SKM-1 treated with dmso at 0.1 percent for 144 hours (cell line): ENCODE measurements at regions not wholly inside any gene's neighbourhood (a gene's known extent, or its start where the extent isn't known, plus 50 kb on each side); places are given as distances from the start of the nearest gene placed in this dataset.

Source experiments
- DNase-seq: peaks from one replicate; lab custom pipeline; 2025; ENCODE audit not compliant: unreplicated experiment; lab: John Stamatoyannopoulos, UW

- DNase-seq: no peak
These were observed 84.7 kb upstream of the PTER start for GRCh38 chr10:16352146-16352545.

GRCh38 chr10:16360001-16360400 lies 76.8 kb upstream of the PTER start:
- DNase-seq: no peak

DNA sequence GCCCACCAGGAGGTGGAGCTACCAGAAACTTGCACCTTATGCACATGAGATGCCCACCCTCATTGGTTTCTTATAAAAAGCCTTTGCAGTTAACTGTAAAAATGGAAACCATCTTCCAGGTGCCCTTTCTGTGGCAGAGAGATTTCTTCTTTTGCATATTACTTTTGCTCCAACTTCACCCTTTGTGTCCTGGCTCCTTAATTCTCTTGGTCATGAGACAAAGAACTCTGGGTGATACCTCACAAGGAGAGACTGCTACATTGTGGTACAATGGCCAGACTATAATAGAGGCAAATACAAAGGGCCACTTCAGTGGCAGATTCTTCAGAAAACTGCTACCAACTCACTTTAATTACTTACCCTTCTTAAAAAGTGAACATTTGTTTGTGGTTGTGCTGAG lies 76.4 kb upstream of the PTER start:
- DNase-seq: no peak

DNA sequence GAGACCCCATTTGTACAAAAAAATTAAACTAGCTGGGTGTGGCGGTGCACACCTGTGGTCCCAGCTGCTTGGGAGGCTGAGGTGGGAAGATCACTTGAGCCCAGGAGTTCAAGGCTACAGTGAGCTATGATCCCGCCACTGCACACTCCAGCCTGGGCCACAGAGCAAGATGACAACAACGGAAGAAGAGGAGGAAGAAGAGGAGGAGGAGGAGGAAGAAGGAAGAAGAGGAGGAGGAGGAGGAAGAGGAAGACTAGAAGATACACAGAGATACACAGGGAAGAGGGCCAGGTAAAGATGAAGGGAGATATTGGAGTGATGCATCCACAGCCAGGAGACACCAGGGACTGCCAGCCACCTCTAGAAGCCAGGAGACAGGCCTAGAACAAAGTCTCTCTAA lies 75.7 kb upstream of the PTER start:
- no peak for DNase-seq

GRCh38 chr10:16363741-16364140 lies 73.1 kb upstream of the PTER start:
- no peak for DNase-seq

DNA sequence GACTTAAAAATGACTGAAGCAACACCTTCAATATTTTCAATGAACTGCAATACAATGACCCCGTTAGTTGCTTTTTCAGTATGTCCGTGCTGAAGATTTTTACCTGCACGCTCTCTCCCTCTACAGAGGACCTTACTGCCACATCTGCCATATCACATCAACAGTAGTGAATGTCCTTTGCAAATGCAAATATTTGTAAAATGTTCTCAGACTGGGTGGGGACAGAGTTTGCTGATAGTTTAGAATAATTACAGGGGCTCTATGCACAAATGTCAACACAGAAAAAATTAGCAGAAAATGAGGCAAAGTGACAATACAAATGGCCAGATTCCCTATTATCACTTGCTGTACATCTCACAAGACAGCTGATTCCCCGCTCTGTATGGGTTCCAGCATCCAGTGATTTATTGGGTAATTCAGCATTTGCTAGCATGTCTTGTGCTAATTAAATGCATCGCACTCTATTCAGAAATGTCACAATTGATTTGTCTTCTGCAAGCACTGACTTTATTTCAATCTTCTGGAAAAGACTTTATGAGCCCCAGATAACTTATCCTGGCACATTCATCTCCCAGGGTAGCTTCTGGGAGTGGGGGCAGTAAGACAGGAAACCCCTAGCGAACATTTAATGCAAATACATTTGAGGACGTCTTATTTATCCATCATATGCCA lies 69.1 kb upstream of the PTER start:
- no peak for DNase-seq

DNA sequence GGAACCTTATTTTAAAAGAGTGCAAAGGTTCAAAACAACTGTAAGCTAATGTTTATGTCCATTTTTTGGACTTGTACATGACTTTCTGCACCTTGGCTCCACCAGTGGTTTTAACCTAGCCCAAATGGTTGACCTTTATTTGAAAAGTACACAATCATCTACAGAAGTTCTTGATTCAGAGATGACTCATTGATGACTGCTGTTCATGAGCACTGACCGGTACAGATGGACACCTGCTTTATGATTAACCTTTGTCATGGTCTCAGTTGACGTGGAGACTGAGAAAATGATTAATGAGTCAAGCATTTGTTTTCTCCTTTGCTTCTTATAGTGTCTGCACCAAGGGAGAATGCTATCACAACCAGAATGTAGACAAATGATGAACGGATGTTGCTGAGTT lies 55.7 kb upstream of the PTER start:
- DNase-seq: no peak

DNA sequence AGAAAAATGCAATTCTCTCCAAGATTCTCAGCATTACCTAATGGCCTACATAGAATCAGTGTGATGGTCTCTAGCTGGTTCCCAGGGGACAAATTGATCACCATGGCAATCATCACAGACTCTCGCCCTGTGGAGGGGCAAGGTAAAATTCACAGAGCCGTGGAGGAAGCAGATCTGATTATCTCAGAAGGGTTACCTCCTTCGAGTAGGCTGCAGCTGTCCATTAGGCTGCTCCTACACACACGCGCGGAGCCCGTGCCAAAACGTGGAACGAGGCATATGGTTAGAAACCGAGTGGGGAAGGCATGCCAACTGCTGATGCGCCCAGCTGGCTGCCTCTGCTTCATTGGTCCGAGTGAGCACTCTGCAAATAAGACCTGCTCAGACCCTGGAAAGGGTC lies 52.8 kb upstream of the PTER start:
- DNase-seq: no peak

DNA sequence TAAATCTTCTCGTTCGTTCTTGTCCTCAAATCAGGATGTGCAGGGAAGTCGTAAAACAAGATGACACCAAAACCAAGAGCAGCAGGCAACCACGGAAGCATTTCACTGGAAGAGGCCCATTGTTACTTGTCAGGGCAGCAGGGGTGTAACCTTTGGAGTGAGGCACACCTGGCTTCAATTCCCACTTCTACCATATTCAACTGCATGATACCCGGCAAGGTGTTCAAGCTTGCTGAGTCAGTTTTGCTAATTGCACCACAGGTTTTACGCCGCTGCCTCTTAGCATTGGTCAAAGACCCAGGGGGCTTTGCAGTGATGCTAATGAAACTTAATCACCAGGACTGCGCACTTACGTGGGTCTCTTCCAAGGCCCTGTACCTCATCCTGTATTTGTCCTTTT lies 50.0 kb upstream of the PTER start:
- DNase-seq: no peak
